Coronary artery (tissue), 2 donors: ENCODE measurements at regions not wholly inside any gene's neighbourhood (a gene's known extent, or its start where the extent isn't known, plus 50 kb on each side); places are given as distances from the start of the nearest gene placed in this dataset.

Source experiments
- DNase-seq: peaks from one replicate; pipeline ENCODE4 v3.0.0-alpha.2; 2017; ENCODE audit warnings: low spot score
- H3K27ac ChIP-seq, 2 donors: fragments of 200-600 bp; sonication (generic); one replicate each; pipeline ENCODE4 v1.5.1; 2016 to 2019
- H3K4me3 ChIP-seq: fragments of 200-600 bp; sonication (generic); 2 replicates; pipeline ENCODE4 v1.5.1; 2016; ENCODE audit warnings: mild to moderate bottlenecking, moderate library complexity
- CTCF ChIP-seq: fragments of 200-600 bp; sonication (generic); IDR thresholded peaks from one replicate; pipeline ENCODE4 v1.5.1; 2019; ENCODE audit warnings: antibody characterized with exemption

- no peak for TF ChIP-seq CTCF
- Histone ChIP-seq H3K27ac (no peak overlapping the region), H3K4me3 (no peak overlapping the region)
- DNase-seq = no peak
These were observed 74.9 kb upstream of the F3 start for GRCh38 chr1:94616506-94616905.

GRCh38 chr1:94614996-94615395 is 73.4 kb upstream of the F3 start:
- no peak for TF ChIP-seq CTCF
- no peak overlapping the region for H3K27ac ChIP-seq

GRCh38 chr1:94614168-94614815 is 72.7 kb upstream of the F3 start:
- no peak for DNase-seq
- H3K27ac ChIP-seq = no peak overlapping the region
- no peak overlapping the region for H3K4me3 ChIP-seq
- TF ChIP-seq CTCF = no peak

More at GRCh38 chr1:94614996-94615395, 73.4 kb upstream of the F3 start:
- H3K4me3 ChIP-seq = no peak overlapping the region
- DNase-seq = no peak

DNA sequence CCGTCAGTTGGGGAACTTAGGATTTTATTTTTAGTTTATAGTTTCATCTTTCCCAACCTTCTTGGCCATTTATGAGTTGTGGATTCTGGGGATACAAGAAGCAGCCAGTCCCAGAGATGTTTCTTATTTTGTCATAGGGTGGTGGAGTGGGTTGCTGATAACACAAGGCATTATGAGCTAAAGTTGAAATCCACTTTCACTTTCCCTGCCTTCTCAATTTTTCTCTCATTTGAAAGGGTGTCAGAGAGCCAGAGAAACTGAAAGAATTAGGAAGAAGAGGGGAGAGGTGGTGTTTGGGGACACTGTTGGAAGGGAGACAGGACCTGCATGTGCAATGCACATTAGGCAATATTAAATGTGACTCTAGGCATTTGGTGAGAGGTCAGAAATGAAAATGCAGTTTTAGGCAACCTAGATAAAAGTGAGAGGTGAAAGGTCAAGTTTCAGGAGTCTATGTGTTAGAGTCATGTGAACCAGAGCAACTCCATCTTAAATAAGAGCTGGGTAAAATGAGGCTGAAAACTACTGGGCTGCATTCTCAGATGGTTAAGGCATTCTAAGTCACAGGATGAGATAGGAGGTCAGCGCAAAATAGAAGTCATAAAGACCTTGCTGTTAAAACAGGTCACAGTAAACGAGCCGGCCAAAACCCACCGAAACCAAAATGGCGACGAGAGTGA is 71.1 kb upstream of the F3 start:
- no peak for DNase-seq
- Histone ChIP-seq H3K27ac (no peak overlapping the region), H3K4me3 (no peak overlapping the region)
- TF ChIP-seq CTCF = no peak

DNA sequence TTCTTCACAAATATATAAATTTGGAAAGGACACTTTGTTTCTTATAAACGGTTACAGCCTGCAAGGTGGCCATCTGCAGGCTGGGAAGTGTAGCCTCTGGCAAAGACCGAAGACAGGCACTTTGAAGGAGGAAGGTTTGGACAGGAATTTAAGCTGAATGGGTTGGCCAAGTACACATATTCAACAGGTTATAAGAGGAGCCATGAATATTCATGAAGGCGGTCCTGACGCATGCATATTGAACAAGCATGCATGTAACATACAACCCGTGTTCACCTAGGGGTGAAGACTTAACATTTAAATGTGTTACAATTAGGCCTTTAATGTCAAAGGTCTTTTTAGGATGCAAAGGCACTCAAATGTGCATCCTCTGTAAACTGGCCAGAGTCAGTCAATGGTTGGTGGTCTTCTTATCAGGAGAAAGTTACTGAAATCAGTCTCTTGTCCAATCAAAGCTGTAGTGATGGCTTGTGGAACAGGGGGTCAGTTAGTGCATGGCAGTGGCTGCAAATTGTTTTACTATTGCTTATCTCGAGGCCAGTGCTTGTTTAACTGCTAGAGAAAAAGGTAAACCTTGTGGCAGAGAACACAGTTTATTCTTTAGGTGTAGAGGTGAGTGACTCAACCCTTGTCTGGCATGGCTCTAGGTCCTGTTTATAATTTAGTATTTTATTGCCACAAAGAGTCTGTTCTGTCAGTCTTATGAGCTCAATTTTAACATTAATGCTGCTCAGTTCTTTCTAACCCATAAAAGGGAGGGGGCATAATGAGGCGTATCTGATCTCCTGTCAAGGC is 70.3 kb upstream of the F3 start:
- H3K4me3 ChIP-seq = no peak overlapping the region
- TF ChIP-seq CTCF = no peak
- no peak overlapping the region for H3K27ac ChIP-seq
- no peak for DNase-seq

GRCh38 chr1:94609619-94610018 is 68.1 kb upstream of the F3 start:
- Histone ChIP-seq H3K27ac (no peak overlapping the region), H3K4me3 (no peak overlapping the region)
- DNase-seq = no peak
- TF ChIP-seq CTCF = no peak
